Trophoblast cell (in vitro differentiated cells and primary cell): ENCODE measurements at regions not wholly inside any gene's neighbourhood (a gene's known extent, or its start where the extent isn't known, plus 50 kb on each side); places are given as distances from the start of the nearest gene placed in this dataset.

Source experiments
- DNase-seq, 2 donors: peaks; one replicate each; pipeline ENCODE4 v3.0.0-alpha.2; 2016
- H2AFZ ChIP-seq: 2 replicates; pipeline ENCODE4 v1.6.1; 2013; ENCODE audit warnings: low read length, moderate library complexity, mild to moderate bottlenecking; ENCODE audit not compliant: insufficient read depth, poor library complexity
- H2AK5ac ChIP-seq: 2 replicates; pipeline ENCODE4 v1.6.1; 2013; ENCODE audit warnings: mild to moderate bottlenecking, low read length
- H2BK120ac ChIP-seq: 2 replicates; pipeline ENCODE4 v1.6.1; 2013; ENCODE audit warnings: low read length, mild to moderate bottlenecking, moderate library complexity; ENCODE audit not compliant: insufficient read depth, poor library complexity
- H2BK12ac ChIP-seq: 2 replicates; pipeline ENCODE4 v1.6.1; 2013; ENCODE audit warnings: mild to moderate bottlenecking, low read length, moderate library complexity
- H2BK5ac ChIP-seq: 2 replicates; pipeline ENCODE4 v1.6.1; 2013; ENCODE audit warnings: low read length, low read depth, moderate library complexity, mild to moderate bottlenecking; ENCODE audit not compliant: poor library complexity
- H3K14ac ChIP-seq: 2 replicates; pipeline ENCODE4 v1.6.1; 2013; ENCODE audit warnings: mild to moderate bottlenecking, low read length
- H3K18ac ChIP-seq: 2 replicates; pipeline ENCODE4 v1.6.1; 2013; ENCODE audit warnings: mild to moderate bottlenecking, low read length
- H3K23ac ChIP-seq: 2 replicates; pipeline ENCODE4 v1.6.1; 2013; ENCODE audit warnings: low read length
- H3K27ac ChIP-seq: 2 replicates; pipeline ENCODE4 v1.5.1; 2013; ENCODE audit warnings: low read depth, mild to moderate bottlenecking, inconsistent platforms, low read length, moderate library complexity
- H3K27me3 ChIP-seq: 2 replicates; pipeline ENCODE4 v1.6.1; 2013; ENCODE audit warnings: inconsistent platforms, mild to moderate bottlenecking, low read length, moderate library complexity; ENCODE audit not compliant: insufficient read depth
- H3K36me3 ChIP-seq, 2 experiments: 1 replicate in 1 of 2; 2 replicates in 1 of 2; pipeline ENCODE4 v1.6.1; 2013; ENCODE audit warnings: low read length in 2 of 2, mild to moderate bottlenecking in 2 of 2, moderate library complexity in 1 of 2; ENCODE audit not compliant: insufficient read depth in 2 of 2, control insufficient read depth in 1 of 2
- H3K4ac ChIP-seq: 2 replicates; pipeline ENCODE4 v1.6.1; 2013; ENCODE audit warnings: low read depth, mild to moderate bottlenecking, low read length, moderate library complexity
- H3K4me1 ChIP-seq, 2 experiments: 1 replicate in 1 of 2; 2 replicates in 1 of 2; pipeline ENCODE4 v1.6.1; 2013; ENCODE audit warnings: low read length in 2 of 2, mild to moderate bottlenecking in 2 of 2, moderate library complexity in 1 of 2; ENCODE audit not compliant: insufficient read depth in 2 of 2, control insufficient read depth in 1 of 2
- H3K4me2 ChIP-seq: 2 replicates; pipeline ENCODE4 v1.6.1; 2013; ENCODE audit warnings: inconsistent platforms, mild to moderate bottlenecking, low read length, moderate library complexity
- H3K4me3 ChIP-seq: 2 replicates; pipeline ENCODE4 v1.5.1; 2013; ENCODE audit warnings: mild to moderate bottlenecking, low read depth, low read length, inconsistent platforms
- H3K79me1 ChIP-seq: one replicate; pipeline ENCODE4 v1.6.1; 2013; ENCODE audit warnings: low read length
- H3K79me2 ChIP-seq: 2 replicates; pipeline ENCODE4 v1.6.1; 2013; ENCODE audit warnings: low read length, mild to moderate bottlenecking; ENCODE audit not compliant: control insufficient read depth, insufficient read depth, poor library complexity
- H3K9ac ChIP-seq: 2 replicates; pipeline ENCODE4 v1.6.1; 2013; ENCODE audit warnings: mild to moderate bottlenecking, low read length
- H3K9me3 ChIP-seq: 2 replicates; pipeline ENCODE4 v1.6.1; 2013; ENCODE audit warnings: low read depth, mild to moderate bottlenecking, control low read depth, inconsistent platforms, low read length; ENCODE audit not compliant: insufficient read depth
- H4K12ac ChIP-seq: 2 replicates; pipeline ENCODE4 v1.6.1; 2013; ENCODE audit warnings: low read depth, mild to moderate bottlenecking, low read length, moderate library complexity
- H4K8ac ChIP-seq: 2 replicates; pipeline ENCODE4 v1.6.1; 2013; ENCODE audit warnings: low read depth, mild to moderate bottlenecking, low read length, moderate library complexity
- H4K91ac ChIP-seq: one replicate; pipeline ENCODE4 v1.6.1; 2013; ENCODE audit warnings: low read depth, mild to moderate bottlenecking, low read length, moderate library complexity
- WGBS: extraction: QIAGEN DNeasy Blood & Tissue Kit; methylation state at CpG from one replicate; pipeline ENCODE4 v1.1.7; 2013; ENCODE audit warnings: missing lambda C conversion rate; ENCODE audit not compliant: insufficient read length, insufficient coverage; ENCODE audit errors: extremely low coverage; 5-methylcytosine and 5-hydroxymethylcytosine counted together

DNA sequence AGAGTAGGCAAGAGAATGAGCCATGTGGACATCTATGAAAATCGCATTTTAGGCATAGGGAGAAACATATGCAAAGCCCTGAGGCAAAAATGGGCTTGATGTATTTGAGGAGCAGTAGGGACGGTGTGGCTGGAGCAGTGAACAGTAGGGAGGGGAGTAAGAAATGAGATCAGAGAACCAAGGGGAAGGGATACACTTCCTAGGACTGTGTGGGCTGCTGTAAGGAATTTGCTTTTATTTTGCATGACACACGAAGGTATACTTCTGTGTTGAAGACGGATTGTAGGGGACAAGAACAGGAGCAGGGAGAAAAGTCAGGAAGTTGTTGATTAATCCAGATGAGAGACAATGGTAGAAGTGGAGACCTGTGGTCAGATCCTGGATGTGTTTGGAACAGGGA lies 572.1 kb downstream of the JRKL start:
- WGBS, result no CpG with 5 or more reads among the region's 4 CpGs
- Histone ChIP-seq H3K27me3 (no peaks in the 10 kb centered on the region), H4K91ac (no peak overlapping the region), H2BK120ac (no peak overlapping the region), H3K27ac (no peak overlapping the region), H3K23ac (no peak overlapping the region), H3K18ac (no peak overlapping the region), H3K79me2 (peaks cover 3% of the 10 kb centered on the region), H3K4me1 (peaks cover 6 to 8% of the 10 kb centered on the region in 2 experiments), H4K12ac (no peak overlapping the region), H3K14ac (no peak overlapping the region), H2BK5ac (no peak overlapping the region), H3K4me2 (no peak overlapping the region), H3K9me3 (no peaks in the 10 kb centered on the region), H3K36me3 (peaks cover 0 to 2% of the 10 kb centered on the region in 2 experiments), H2AFZ (no peak overlapping the region), H2AK5ac (no peak overlapping the region), H4K8ac (no peak overlapping the region), H2BK12ac (no peak overlapping the region), H3K79me1 (peaks cover 8% of the 10 kb centered on the region), H3K4ac (no peak overlapping the region), H3K4me3 (no peak overlapping the region), H3K9ac (no peak overlapping the region)
- no peak for DNase-seq

DNA sequence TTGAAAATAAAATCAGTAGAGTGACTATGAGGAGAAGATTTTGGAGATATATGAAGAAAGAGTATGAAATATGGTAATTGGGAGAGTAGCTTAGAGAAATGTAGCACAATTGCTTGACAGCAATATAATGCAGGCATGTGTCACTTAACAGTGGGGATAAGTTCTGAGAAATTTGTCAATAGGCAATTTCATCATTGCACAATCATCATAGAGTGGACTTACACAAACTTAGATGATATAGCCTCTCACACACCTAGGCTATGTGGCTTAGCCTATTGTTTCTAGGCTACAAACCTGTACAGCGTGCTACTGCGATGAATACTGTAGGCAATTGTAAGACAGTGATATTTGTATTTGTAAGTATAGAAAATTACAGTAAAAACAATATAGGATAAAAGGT lies 573.6 kb downstream of the JRKL start:
- Histone ChIP-seq H3K36me3 (peaks cover 0 to 2% of the 10 kb centered on the region in 2 experiments), H2BK5ac (no peak overlapping the region), H2BK12ac (no peak overlapping the region), H4K8ac (no peak overlapping the region), H3K27ac (no peak overlapping the region), H3K27me3 (no peaks in the 10 kb centered on the region), H3K23ac (no peak overlapping the region), H2BK120ac (no peak overlapping the region), H3K79me2 (peaks cover 3% of the 10 kb centered on the region), H4K12ac (no peak overlapping the region), H3K4me2 (no peak overlapping the region), H3K4me3 (no peak overlapping the region), H3K4me1 (peaks cover 6 to 8% of the 10 kb centered on the region in 2 experiments), H3K79me1 (peaks cover 8% of the 10 kb centered on the region), H4K91ac (no peak overlapping the region), H3K9me3 (no peaks in the 10 kb centered on the region), H3K14ac (no peak overlapping the region), H2AK5ac (no peak overlapping the region), H3K4ac (no peak overlapping the region), H3K18ac (no peak overlapping the region), H3K9ac (no peak overlapping the region), H2AFZ (no peak overlapping the region)
- WGBS, result no CpG with 5 or more reads among the region's 2 CpGs
- DNase-seq, result no peak

DNA sequence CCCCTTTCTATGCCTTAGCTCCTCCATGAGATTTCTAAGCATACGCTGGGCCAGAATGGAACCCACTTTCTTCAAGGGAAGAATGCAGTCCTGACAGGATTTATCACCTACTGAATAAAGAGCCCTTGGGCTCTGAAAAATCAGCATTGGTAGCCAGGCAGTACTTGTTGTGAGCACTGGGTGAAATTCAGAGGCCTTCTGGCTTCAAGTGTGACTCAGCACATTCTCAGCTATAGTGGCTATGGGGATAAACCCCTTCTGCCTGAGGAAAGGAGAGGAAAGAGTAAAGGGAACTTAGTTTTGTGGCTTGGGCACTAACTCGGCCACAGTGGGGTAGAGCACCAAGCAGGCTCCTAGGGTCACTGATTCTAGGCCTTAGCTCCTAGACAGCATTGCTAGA lies 574.8 kb downstream of the JRKL start:
- no peak overlapping the region for H3K4me2 ChIP-seq
- H3K36me3 ChIP-seq, result peaks cover 0 to 2% of the 10 kb centered on the region in 2 experiments
- no peak for DNase-seq
- H2BK12ac ChIP-seq, result no peak overlapping the region
- H4K91ac ChIP-seq, result peak overlapping the region; percentile 1
- no peak overlapping the region for H3K27ac ChIP-seq
- no CpG with 5 or more reads among the region's 2 CpGs for WGBS
- H3K79me2 ChIP-seq, result peaks cover 3% of the 10 kb centered on the region
- no peak overlapping the region for H3K18ac ChIP-seq
- H4K8ac ChIP-seq, result no peak overlapping the region
- peaks cover 8% of the 10 kb centered on the region for H3K79me1 ChIP-seq
- H3K23ac ChIP-seq, result no peak overlapping the region
- no peak overlapping the region for H2BK5ac ChIP-seq
- no peak overlapping the region for H3K4me3 ChIP-seq
- no peak overlapping the region for H3K14ac ChIP-seq
- no peak overlapping the region for H4K12ac ChIP-seq
- no peak overlapping the region for H2AFZ ChIP-seq
- no peak overlapping the region for H3K4ac ChIP-seq
- no peaks in the 10 kb centered on the region for H3K9me3 ChIP-seq
- no peak overlapping the region for H3K9ac ChIP-seq
- peak overlapping the region; percentile 10 for H2BK120ac ChIP-seq
- no peak overlapping the region for H2AK5ac ChIP-seq
- no peaks in the 10 kb centered on the region for H3K27me3 ChIP-seq
- H3K4me1 ChIP-seq, result peaks cover 6 to 8% of the 10 kb centered on the region in 2 experiments

DNA sequence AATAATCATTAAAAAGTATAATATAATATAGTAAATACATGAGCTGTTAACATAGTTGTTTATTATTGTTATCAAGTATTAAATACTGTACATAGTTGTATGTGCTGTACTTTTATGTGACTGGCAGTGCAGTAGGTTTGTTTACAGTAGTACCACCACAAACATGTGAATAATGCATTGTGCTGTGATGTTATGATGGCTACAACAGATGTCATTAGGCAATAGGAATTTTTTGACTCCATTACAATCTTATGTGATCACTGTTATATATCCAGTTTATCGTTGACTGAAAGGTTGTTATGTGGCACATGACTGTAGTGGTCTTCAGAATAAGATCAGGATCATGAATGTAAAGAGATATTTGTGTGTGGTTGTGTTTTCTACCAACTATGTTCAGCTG lies 577.8 kb downstream of the JRKL start:
- Histone ChIP-seq H3K9ac (no peak overlapping the region), H3K23ac (no peak overlapping the region), H3K4me1 (peaks cover 6 to 8% of the 10 kb centered on the region in 2 experiments), H2BK5ac (no peak overlapping the region), H4K91ac (no peak overlapping the region), H2BK12ac (no peak overlapping the region), H3K27ac (no peak overlapping the region), H4K12ac (no peak overlapping the region), H3K14ac (no peak overlapping the region), H3K4ac (no peak overlapping the region), H3K18ac (no peak overlapping the region), H2BK120ac (no peak overlapping the region), H3K4me3 (no peak overlapping the region), H3K79me2 (peaks cover 3% of the 10 kb centered on the region), H3K36me3 (peaks cover 0 to 2% of the 10 kb centered on the region in 2 experiments), H2AK5ac (no peak overlapping the region), H3K79me1 (peaks cover 8% of the 10 kb centered on the region), H4K8ac (no peak overlapping the region), H3K4me2 (no peak overlapping the region), H3K9me3 (no peaks in the 10 kb centered on the region), H2AFZ (no peak overlapping the region), H3K27me3 (no peaks in the 10 kb centered on the region)
- peak in 1 of 2 donors; percentile 60 for DNase-seq
- no CpG with 5 or more reads among the region's 1 CpG for WGBS
